Tibial nerve (tissue), 4 donors: ENCODE measurements at regions not wholly inside any gene's neighbourhood (a gene's known extent, or its start where the extent isn't known, plus 50 kb on each side); places are given as distances from the start of the nearest gene placed in this dataset.
"Not testable (repeated sequence)": the region's sequence is repeated elsewhere in the genome, so short reads cannot be mapped to it uniquely, and the experiment has no call there.

ENCODE experiments used
- EP300 ChIP-seq, 2 donors: sonication (generic); formaldehyde crosslinking; IDR thresholded peaks; one replicate each; pipeline ENCODE4 v1.6.1; 2017; ENCODE audit warnings: antibody characterized with exemption in 2 of 2, mild to moderate bottlenecking in 1 of 2
- POLR2A ChIP-seq, 2 donors: fragments of 450-650 bp; IDR thresholded peaks; one replicate each; pipeline ENCODE4 v1.6.1; 2017; ENCODE audit warnings: antibody characterized with exemption in 2 of 2, mild to moderate bottlenecking in 2 of 2, moderate library complexity in 2 of 2
- TF ChIP-seq, protein P1 (sequence below), 5 experiments: fragments of 200-600 bp in 3 of 5; fragments of 450-650 bp in 2 of 5; sonication (generic) in 3 of 5; IDR thresholded peaks; one replicate each; pipeline ENCODE4 v1.5.1; 2016 to 2019; ENCODE audit warnings: antibody characterized with exemption in 5 of 5, mild to moderate bottlenecking in 3 of 5, moderate library complexity in 2 of 5

DNA sequence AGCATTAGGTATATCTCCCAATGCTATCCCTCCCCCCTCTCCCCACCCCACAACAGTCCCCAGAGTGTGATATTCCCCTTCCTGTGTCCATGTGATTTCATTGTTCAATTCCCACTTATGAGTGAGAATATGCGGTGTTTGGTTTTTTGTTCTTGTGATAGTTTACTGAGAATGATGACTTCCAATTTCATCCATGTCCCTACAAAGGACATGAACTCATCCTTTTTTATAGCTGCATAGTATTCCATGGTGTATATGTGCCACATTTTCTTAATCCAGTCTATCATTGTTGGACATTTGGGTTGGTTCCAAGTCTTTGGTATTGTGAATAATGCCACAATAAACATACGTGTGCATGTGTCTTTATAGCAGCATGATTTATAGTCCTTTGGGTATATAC, 194.6 kb upstream of the WSB1 start:
- TF ChIP-seq, protein P1, sequence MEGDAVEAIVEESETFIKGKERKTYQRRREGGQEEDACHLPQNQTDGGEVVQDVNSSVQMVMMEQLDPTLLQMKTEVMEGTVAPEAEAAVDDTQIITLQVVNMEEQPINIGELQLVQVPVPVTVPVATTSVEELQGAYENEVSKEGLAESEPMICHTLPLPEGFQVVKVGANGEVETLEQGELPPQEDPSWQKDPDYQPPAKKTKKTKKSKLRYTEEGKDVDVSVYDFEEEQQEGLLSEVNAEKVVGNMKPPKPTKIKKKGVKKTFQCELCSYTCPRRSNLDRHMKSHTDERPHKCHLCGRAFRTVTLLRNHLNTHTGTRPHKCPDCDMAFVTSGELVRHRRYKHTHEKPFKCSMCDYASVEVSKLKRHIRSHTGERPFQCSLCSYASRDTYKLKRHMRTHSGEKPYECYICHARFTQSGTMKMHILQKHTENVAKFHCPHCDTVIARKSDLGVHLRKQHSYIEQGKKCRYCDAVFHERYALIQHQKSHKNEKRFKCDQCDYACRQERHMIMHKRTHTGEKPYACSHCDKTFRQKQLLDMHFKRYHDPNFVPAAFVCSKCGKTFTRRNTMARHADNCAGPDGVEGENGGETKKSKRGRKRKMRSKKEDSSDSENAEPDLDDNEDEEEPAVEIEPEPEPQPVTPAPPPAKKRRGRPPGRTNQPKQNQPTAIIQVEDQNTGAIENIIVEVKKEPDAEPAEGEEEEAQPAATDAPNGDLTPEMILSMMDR (IDR thresholded peaks at IDR 0.05): not testable (repeated sequence)
- TF ChIP-seq POLR2A, EP300 (IDR thresholded peaks at IDR 0.05): not testable (repeated sequence)
